Smooth muscle cell (in vitro differentiated cells): ENCODE measurements at regions not wholly inside any gene's neighbourhood (a gene's known extent, or its start where the extent isn't known, plus 50 kb on each side); places are given as distances from the start of the nearest gene placed in this dataset.
A peak's percentile ranks its signal among the peaks of the same experiment; 100 is the strongest.

ENCODE experiments used
- DNase-seq: peaks from one replicate; lab custom pipeline; 2025; ENCODE audit not compliant: unreplicated experiment; lab: John Stamatoyannopoulos, UW
- H2AFZ ChIP-seq: fragments of 200-600 bp; sonication (generic); 2 replicates; pipeline ENCODE4 v1.6.0; 2016; ENCODE audit warnings: antibody characterized with exemption, low read depth, mild to moderate bottlenecking
- H3F3A ChIP-seq: fragments of 200-600 bp; sonication (generic); 2 replicates; pipeline ENCODE4 v1.6.0; 2017; ENCODE audit warnings: antibody characterized with exemption, low read depth
- H3K27ac ChIP-seq: fragments of 200-600 bp; sonication (generic); 2 replicates; pipeline ENCODE4 v1.5.1; 2016; ENCODE audit warnings: low read depth, mild to moderate bottlenecking
- H3K27me3 ChIP-seq: fragments of 200-600 bp; sonication (generic); 2 replicates; pipeline ENCODE4 v1.6.1; 2016; ENCODE audit warnings: low read depth, mild to moderate bottlenecking
- H3K36me3 ChIP-seq: fragments of 200-600 bp; sonication (generic); 2 replicates; pipeline ENCODE4 v1.5.1; 2016; ENCODE audit warnings: low read depth
- H3K4me1 ChIP-seq: fragments of 200-600 bp; sonication (generic); 2 replicates; pipeline ENCODE4 v1.5.1; 2016; ENCODE audit warnings: low read depth
- H3K4me2 ChIP-seq: fragments of 200-600 bp; sonication (generic); 2 replicates; pipeline ENCODE4 v1.6.0; 2016; ENCODE audit warnings: mild to moderate bottlenecking
- H3K4me3 ChIP-seq: fragments of 200-600 bp; sonication (generic); 2 replicates; pipeline ENCODE4 v1.5.1; 2016; ENCODE audit warnings: mild to moderate bottlenecking
- H3K79me2 ChIP-seq: fragments of 200-600 bp; sonication (generic); 2 replicates; pipeline ENCODE4 v1.6.0; 2016; ENCODE audit warnings: low read depth, mild to moderate bottlenecking
- H3K9ac ChIP-seq: fragments of 200-600 bp; sonication (generic); 2 replicates; pipeline ENCODE4 v1.6.0; 2016; ENCODE audit warnings: low read depth
- H3K9me3 ChIP-seq: fragments of 200-600 bp; sonication (generic); replicated peaks from 2 replicates; pipeline ENCODE4 v1.5.1; 2016; ENCODE audit warnings: low read depth
- H4K20me1 ChIP-seq: fragments of 200-600 bp; sonication (generic); 2 replicates; pipeline ENCODE4 v1.6.0; 2016; ENCODE audit warnings: low read depth
- WGBS: methylation state at CpG from one replicate; pipeline ENCODE4 v1.1.7; 2016; ENCODE audit warnings: low lambda C conversion rate; 5-methylcytosine and 5-hydroxymethylcytosine counted together
- TF ChIP-seq, protein P1 (sequence below): fragments of 200-600 bp; sonication (generic); IDR thresholded peaks from 2 replicates; pipeline ENCODE4 v1.5.1; 2017; ENCODE audit warnings: borderline replicate concordance, mild to moderate bottlenecking, antibody characterized with exemption; ENCODE audit not compliant: insufficient read depth, poor library complexity, severe bottlenecking

DNA sequence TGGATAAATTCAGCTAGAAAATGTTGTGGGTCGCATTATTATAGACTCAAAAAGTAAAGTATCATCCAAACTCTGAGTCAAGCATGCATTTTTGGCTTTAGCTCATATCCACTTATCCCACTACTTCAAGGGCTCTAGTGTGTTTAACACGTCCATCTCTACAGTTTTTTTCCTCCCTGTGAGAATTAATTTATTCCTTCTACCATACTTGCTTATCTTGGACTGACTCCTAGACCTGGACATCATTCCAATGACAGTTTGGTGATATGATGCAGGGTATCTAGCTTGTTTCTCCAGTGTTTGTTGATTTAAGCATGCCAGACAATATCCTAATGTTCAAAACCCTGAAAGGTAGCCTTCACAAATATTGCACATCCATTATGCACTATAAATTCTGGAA is 1037.1 kb upstream of the INTU start:
- TF ChIP-seq, protein P1, sequence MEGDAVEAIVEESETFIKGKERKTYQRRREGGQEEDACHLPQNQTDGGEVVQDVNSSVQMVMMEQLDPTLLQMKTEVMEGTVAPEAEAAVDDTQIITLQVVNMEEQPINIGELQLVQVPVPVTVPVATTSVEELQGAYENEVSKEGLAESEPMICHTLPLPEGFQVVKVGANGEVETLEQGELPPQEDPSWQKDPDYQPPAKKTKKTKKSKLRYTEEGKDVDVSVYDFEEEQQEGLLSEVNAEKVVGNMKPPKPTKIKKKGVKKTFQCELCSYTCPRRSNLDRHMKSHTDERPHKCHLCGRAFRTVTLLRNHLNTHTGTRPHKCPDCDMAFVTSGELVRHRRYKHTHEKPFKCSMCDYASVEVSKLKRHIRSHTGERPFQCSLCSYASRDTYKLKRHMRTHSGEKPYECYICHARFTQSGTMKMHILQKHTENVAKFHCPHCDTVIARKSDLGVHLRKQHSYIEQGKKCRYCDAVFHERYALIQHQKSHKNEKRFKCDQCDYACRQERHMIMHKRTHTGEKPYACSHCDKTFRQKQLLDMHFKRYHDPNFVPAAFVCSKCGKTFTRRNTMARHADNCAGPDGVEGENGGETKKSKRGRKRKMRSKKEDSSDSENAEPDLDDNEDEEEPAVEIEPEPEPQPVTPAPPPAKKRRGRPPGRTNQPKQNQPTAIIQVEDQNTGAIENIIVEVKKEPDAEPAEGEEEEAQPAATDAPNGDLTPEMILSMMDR = no peak
- Histone ChIP-seq H3K36me3 (no peaks in the 10 kb centered on the region), H3K4me2 (no peak overlapping the region), H2AFZ (no peak overlapping the region), H3K4me1 (no peaks in the 10 kb centered on the region), H3K79me2 (no peaks in the 10 kb centered on the region), H3F3A (no peaks in the 10 kb centered on the region), H3K4me3 (no peak overlapping the region), H3K9ac (no peak overlapping the region), H3K27ac (no peak overlapping the region), H3K9me3 (no peaks in the 10 kb centered on the region), H3K27me3 (no peaks in the 10 kb centered on the region), H4K20me1 (no peaks in the 10 kb centered on the region)
- WGBS = 80% methylated on average over 2 of the region's 2 CpGs
- no peak for DNase-seq

DNA sequence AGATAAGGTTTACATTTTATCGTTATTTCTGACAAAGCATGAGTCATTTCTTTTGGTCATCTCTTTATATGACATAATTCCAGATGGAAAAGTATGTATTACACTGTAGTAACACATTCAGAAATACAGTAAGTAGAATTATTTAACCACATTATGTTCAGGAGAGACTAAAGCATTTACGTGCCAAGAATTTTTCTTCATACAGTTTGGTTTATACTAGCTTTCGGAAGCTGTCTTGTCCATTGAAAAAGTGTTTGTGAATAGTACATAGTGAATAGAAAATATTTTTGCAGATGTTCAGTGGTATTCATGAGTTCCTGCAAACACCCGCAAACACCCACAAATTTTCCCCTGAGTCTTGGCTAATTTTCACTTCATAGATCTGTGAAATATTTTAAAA is 1033.0 kb upstream of the INTU start:
- TF ChIP-seq, protein P1 = no peak
- Histone ChIP-seq H3K4me3 (no peak overlapping the region), H3K9me3 (no peaks in the 10 kb centered on the region), H3K27me3 (no peaks in the 10 kb centered on the region), H2AFZ (no peak overlapping the region), H3K27ac (no peak overlapping the region), H3K9ac (no peak overlapping the region), H3K79me2 (no peaks in the 10 kb centered on the region), H3K36me3 (no peaks in the 10 kb centered on the region), H3K4me2 (no peak overlapping the region), H3K4me1 (no peaks in the 10 kb centered on the region), H4K20me1 (no peaks in the 10 kb centered on the region), H3F3A (no peaks in the 10 kb centered on the region)
- 96% methylated on average over 4 of the region's 4 CpGs for WGBS
- DNase-seq = no peak

DNA sequence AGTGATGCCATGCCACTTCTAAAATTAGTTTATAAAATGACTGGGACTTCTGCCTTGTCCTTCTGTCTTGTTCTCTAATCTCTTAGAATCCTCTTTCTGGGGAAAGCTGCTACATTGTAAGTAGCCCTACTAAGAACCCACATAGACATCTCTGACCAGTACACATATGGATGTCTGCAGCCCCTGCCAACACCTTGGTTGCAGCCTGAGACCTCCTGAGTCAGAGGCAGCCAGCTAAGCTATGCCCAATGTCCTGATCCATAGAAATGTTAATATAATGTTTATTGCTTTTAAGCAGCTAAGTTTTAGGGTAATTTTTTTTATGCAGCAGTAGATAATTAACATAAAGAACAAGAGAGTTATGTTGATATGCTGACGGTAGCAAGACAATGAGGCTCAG is 1029.5 kb upstream of the INTU start:
- 71% methylated on average over 1 of the region's 1 CpG for WGBS
- TF ChIP-seq, protein P1 = no peak

DNA sequence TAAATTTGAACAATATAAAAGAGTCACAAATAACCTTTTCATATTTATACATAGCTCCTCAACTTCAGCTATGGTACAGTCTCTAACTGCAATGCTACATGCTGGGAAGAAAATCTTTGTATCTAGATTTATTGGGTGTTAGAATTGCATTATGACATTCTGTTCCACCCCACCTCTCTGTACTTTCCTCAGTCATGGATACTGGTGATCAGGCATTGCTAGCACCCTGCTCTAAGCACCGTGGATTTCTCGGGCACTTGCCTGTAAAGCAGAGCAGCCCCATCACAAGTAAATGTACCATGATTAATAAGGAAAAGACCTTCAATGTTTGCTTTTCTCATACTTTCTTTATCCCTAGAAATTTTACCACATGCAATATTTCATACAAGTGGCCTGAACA is 1028.9 kb upstream of the INTU start:
- Histone ChIP-seq H4K20me1 (no peaks in the 10 kb centered on the region), H3K4me3 (no peak overlapping the region), H3K36me3 (no peaks in the 10 kb centered on the region), H3K9me3 (no peaks in the 10 kb centered on the region), H3K27me3 (no peaks in the 10 kb centered on the region), H3K9ac (no peak overlapping the region), H3K27ac (no peak overlapping the region), H3K4me1 (no peaks in the 10 kb centered on the region), H3F3A (no peaks in the 10 kb centered on the region), H3K4me2 (no peak overlapping the region), H2AFZ (peak overlapping the region; percentile 34), H3K79me2 (no peaks in the 10 kb centered on the region)
- TF ChIP-seq, protein P1 = no peak
- 46% methylated on average over 2 of the region's 2 CpGs for WGBS
- no peak for DNase-seq

More for the DNA sequence above, 1029.5 kb upstream of the INTU start:
- Histone ChIP-seq H3K4me1 (no peaks in the 10 kb centered on the region), H3K4me2 (no peak overlapping the region), H2AFZ (no peak overlapping the region), H3F3A (no peaks in the 10 kb centered on the region), H3K79me2 (no peaks in the 10 kb centered on the region), H3K9me3 (no peaks in the 10 kb centered on the region), H3K9ac (no peak overlapping the region), H3K27me3 (no peaks in the 10 kb centered on the region), H3K4me3 (no peak overlapping the region), H3K36me3 (no peaks in the 10 kb centered on the region), H4K20me1 (no peaks in the 10 kb centered on the region), H3K27ac (no peak overlapping the region)
- DNase-seq = no peak
